ENCODE measurements at regions not wholly inside any gene's neighbourhood (a gene's known extent, or its start where the extent isn't known, plus 50 kb on each side); places are given as distances from the start of the nearest gene placed in this dataset.

GRCh38 chr9:105912863-105913516 is 218.6 kb downstream of the TMEM38B start:
- DNase-seq (ENCODE audit: low spot score): no peak

- no peak for DNase-seq (ENCODE audit: low spot score)
Observed at GRCh38 chr9:105921057-105921726, 226.9 kb downstream of the TMEM38B start.

DNA sequence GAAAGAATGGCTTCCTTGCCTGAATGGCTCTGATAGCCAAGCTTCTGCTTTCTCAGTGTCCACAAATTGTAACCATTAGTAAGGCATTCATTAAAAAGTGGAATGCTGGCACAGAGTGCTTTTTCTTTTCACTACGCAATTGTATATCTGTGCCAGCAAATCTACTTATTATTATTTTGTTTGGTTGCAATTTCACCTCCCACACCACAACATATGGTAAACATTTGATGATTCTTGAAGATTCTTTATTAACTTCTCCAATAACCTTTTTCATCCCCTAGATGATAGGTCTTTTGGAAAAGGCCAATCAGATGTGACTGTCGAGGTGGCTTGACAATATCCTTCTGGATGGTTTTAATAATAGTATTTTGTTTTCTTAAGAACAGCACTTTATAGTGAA is 234.1 kb downstream of the TMEM38B start:
- DNase-seq (ENCODE audit: low spot score): no peak

GRCh38 chr9:105930011-105930627 is 235.8 kb downstream of the TMEM38B start:
- peak; percentile 72 for DNase-seq (ENCODE audit: low spot score)

DNA sequence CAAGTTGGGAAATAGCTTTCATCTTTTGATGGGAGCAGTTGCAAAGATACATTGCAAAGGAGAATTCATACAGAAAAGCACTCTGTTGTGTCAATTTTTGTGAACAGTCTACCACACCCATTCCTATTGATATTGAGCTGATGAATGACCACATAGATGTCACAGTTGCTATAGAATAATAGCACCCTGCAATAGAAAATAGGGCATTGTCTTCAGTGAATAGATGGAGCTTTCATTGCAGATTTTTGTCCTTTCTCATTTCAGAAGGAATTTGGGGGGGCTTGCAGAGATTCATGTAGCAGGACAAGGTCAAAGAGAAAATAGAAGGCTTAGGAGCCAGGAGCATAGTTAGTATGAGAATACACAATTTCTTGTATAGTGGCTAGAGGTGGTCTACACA is 237.9 kb downstream of the TMEM38B start:
- DNase-seq (ENCODE audit: low spot score): no peak

DNA sequence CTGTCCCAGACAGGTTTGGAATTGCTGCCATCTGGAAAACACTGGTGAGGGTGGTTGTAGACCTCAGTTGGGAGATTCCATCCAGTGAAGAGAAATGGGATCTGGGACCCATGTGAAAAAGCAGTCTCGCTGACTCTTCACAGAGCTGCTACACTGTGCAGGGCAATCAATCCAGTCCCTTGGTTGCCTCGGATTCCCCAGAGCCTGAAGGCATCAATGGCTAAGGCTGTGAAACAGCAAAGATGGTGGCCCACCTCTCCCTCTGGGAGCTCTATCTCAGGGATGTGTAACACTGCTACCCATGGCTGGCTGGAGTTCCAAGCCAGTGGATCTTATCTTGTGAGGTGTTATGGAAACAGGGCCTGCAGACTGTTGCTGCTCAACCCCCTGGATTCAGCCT is 256.1 kb downstream of the TMEM38B start:
- no peak for DNase-seq (ENCODE audit: low spot score)

DNA sequence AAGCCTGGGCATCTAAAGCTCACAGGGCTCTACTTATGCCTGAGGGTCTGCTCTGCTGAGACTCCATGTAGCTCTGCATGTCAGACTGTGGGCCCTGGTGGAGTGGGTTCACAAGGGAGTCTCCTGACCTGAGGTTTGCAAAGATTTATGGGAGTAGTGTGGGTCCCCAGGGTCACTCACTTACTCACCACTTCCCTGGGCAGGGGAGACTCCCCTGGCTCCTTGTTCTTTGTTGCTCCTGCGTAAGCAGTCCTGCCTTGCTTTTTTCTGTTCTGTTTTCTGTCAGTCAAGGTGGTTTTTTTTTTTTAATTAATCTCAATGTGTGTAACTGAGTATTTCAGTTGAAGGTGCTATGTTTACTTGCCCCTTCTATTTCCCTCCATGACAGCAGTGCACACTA is 256.6 kb downstream of the TMEM38B start:
- no peak for DNase-seq (ENCODE audit: low spot score)

DNA sequence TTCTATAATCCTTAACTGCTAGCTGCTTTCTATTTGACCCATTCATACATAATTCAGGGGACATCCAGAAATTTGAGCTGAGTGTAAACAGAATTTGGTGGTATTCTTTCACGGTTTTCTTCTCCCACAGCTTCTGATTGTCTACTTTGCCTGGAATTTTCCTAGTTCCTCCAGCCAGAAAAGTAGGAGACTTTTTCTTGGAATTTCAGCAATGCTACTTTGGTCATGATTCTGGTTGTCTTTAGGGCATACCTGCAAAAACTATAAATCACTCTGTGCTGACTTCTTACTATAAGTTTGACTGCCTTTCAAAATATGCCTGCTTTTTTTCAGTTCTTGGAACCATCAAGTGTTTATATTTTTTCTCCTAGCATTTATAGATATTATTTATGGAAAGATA is 260.2 kb downstream of the TMEM38B start:
- no peak for DNase-seq (ENCODE audit: low spot score)

DNA sequence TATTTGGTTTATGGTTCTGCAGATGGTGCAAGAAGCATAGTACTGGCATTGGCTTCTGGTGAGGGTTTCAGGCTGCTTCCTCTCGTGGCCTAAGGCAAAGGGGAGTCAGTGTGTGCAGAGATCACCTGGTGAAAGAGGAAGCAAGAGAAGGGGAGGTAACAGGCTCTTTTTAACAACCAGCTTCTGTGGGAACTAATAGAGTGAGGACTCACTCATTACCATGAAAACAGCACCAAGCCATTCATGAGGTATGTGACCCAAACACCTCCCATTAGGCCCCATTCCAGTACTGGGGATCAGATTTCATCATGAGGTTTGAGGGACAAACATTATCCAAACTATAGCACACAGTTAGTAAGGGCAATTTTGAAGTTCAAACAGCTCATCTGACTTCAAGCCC is 263.5 kb downstream of the TMEM38B start:
- no peak for DNase-seq (ENCODE audit: low spot score)

DNA sequence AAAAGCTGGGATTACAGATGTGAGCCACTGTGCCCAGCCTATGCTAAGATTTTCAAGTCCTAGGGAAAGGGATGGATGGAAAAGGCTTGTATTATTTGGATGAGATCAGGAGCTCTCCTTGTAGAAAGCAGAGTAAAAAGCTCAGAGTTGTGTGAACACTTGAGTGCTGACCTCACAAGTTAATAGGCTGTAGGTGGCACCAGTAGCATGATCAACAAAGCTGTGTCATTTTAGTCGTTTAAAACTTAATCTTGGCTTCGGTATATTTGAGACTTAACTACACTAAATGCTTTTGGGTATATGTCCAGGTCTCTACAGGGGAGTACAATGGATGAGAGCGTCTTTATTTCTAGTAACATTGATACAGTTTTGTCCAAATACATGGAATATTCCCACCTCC is 264.2 kb downstream of the TMEM38B start:
- no peak for DNase-seq (ENCODE audit: low spot score)

DNA sequence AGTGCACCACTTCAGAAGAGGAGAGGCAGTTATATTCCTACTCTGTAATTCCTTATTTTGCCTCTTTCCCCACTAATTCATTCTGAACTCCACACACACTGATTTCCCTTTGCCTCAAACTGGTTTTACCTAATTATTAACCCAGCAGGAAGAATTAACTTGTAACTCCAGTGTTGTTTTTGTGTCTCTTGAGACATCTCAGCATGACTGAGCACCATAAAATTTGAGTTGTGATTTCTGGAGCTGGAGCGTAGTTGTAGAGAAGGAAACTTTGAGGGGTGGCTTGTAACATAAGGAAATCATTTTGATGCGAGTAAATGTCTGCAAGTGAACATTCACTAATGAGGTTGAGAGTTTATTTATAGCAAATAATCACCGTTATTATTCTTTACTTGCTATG is 265.2 kb downstream of the TMEM38B start:
- no peak for DNase-seq (ENCODE audit: low spot score)

- no peak for DNase-seq (ENCODE audit: low spot score)
Observed at GRCh38 chr9:105963343-105964099, 269.2 kb downstream of the TMEM38B start.

- no peak for DNase-seq (ENCODE audit: low spot score)
Observed at GRCh38 chr9:105964156-105964555, 269.8 kb downstream of the TMEM38B start.

DNA sequence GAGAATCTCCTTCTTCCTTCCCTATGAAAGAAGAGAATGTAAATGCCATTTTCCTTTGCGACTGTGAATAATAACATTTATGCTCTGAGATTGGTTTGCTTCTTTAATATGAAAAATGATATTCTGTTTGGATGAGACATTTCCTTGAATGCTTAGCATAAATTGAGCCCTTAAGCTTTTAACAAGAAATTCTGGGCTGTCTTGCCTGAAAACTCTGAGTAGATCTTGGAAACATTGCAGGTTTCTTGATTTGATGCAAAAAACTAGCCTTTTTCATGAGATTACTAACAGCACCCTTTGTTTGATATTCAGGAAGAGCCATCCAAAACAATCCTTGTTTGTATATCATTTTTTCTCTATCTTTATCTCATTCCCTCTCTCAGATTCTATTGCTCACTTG is 272.5 kb downstream of the TMEM38B start:
- no peak for DNase-seq (ENCODE audit: low spot score)

DNA sequence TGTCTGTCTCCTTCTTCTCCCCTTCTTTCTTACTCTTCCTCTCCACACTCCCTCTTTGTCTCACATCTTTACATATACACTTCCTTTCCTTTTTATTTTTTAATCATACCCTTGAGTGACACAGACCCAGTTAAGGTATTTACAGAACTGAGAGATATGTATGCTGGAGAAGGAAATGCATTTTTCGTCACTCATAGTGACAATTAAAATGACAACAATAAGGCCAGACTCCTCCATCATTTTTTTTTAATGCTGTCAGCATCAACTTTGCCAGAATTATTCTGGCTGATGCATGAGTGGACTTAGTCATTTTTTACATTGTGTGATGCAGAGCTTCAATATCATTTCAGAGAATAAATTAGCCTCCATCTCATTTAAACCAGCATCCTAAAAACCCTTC is 272.9 kb downstream of the TMEM38B start:
- DNase-seq (ENCODE audit: low spot score): no peak

- no peak for DNase-seq (ENCODE audit: low spot score)
Observed at GRCh38 chr9:105967797-105968196, 273.5 kb downstream of the TMEM38B start.

DNA sequence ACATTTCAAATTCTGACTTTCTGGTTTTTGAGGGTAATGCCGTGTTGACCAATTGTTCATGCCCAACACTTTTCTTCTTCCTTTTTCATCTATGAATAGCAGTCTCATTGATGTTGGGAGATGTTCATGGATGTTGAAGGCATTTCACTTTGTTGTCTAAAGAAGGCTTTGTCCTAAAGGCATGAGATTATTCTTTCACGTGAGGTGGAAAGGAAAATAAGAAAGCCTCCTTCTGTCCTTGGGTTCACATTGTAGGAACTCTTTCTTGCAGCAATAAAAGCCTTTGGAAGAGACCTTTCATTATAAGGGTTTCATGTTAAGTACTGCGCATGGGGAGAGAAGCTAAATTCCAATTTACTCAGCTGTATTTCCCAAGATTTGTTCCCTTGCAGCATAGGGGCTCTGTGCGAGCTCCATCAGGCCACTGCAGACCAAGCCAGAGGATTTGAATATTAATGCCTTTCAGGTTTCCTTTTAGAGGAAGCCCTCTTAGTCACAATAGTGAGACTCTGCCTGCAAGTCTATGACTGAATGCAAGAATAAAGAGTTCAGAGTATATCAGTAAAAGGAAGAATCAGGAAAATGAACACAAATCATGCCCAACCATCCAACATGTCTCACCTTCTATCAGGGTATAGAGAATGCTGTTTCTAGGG is 274.6 kb downstream of the TMEM38B start:
- no peak for DNase-seq (ENCODE audit: low spot score)

DNA sequence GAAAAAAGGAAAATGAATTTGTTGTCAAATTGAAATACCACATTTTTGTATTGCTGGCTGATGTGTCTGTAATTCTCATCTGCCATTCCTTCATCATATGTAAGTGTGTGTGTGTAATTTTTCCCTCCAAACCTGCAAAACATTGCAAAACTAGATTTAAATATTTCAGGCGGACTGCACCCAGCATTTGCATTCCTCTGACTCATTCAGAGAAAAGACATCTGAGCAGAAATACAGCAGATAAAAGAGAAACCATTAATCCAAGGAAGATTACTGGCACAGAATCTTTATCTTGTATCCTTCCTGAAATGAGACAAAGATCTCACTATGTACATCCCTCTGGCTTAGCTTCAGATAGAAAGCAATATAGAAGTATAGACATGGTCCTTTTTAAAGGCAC is 275.3 kb downstream of the TMEM38B start:
- no peak for DNase-seq (ENCODE audit: low spot score)

GRCh38 chr9:105971986-105972385 is 277.6 kb downstream of the TMEM38B start:
- no peak for DNase-seq (ENCODE audit: low spot score)

- DNase-seq (ENCODE audit: low spot score): no peak
Observed at GRCh38 chr9:105972466-105973204, 278.3 kb downstream of the TMEM38B start.

DNA sequence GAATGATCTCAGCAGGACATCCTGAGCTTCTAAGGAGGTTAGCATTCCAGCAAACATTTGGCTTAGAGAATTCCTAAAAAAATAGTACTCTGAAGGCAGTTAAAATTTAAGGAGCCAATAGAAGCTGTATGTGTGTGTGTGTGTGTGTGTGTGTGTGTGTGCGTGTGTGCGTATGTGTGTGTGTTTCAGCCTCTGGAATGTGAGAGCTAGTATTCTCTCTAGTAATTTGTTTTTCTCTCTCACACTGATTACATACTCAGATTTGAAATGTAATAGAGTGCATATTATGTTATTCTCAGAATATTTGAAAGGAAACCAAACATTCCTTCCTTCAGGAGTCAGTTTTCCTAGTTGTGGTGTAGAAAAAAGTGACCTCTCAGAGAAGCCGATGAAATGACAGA is 279.6 kb downstream of the TMEM38B start:
- DNase-seq (ENCODE audit: low spot score): no peak

Measured in SK-N-DZ (cell line).